Caco-2 (cell line): ENCODE measurements at regions not wholly inside any gene's neighbourhood (a gene's known extent, or its start where the extent isn't known, plus 50 kb on each side); places are given as distances from the start of the nearest gene placed in this dataset.

Source experiments
- BruUV-seq: library from RNA; stranded (reverse); fragments of 400-500 nt; replicated peaks from 2 replicates; lab custom pipeline; 2021; lab: Mats Ljungman, UMichigan
- CTCF ChIA-PET: fragments of 300-600 bp; sonication (Branson Sonifier 250); formaldehyde crosslinking; loops from one replicate; lab custom pipeline; 2022; ENCODE audit warnings: antibody characterized with exemption; lab: Charles Lee
- POLR2A ChIA-PET: fragments of 300-600 bp; sonication (Branson Sonifier 250); formaldehyde crosslinking; loops from one replicate; lab custom pipeline; 2022; ENCODE audit warnings: antibody characterized with exemption; lab: Charles Lee
- DNase-seq, 2 experiments: peaks; one replicate each; pipeline versions ENCODE4 v3.0.0 to v3.0.0-alpha.2; 2020 to 2022
- H3K27me3 ChIP-seq: replicated peaks from 2 replicates; pipeline ENCODE4 v1.6.0; 2011; ENCODE audit warnings: low read length; ENCODE audit not compliant: control insufficient read depth, insufficient read depth
- H3K36me3 ChIP-seq: 2 replicates; pipeline ENCODE4 v1.5.1; 2011; ENCODE audit warnings: low read length; ENCODE audit not compliant: control insufficient read depth, insufficient read depth
- H3K4me1 ChIP-seq: fragments of 250-450 bp; sonication (Bioruptor Pico); 2 replicates; pipeline ENCODE4 v1.5.1; 2020; ENCODE audit warnings: mild to moderate bottlenecking
- H3K4me3 ChIP-seq: 2 replicates; pipeline ENCODE4 v1.5.1; 2011; ENCODE audit warnings: low read depth, mild to moderate bottlenecking, control low read depth, low read length
- H3K9me3 ChIP-seq: fragments of 250-450 bp; sonication (Bioruptor Pico); 2 replicates; pipeline ENCODE4 v1.5.1; 2020; ENCODE audit warnings: mild to moderate bottlenecking, moderate library complexity
- H3K27ac Mint-ChIP-seq: one replicate; pipeline ENCODE4 v1.8.0; 2022; ENCODE audit warnings: mixed read lengths; ENCODE audit not compliant: unreplicated experiment
- H3K27me3 Mint-ChIP-seq: one replicate; pipeline ENCODE4 v1.8.0; 2022; ENCODE audit warnings: mixed read lengths; ENCODE audit not compliant: insufficient read depth, unreplicated experiment
- H3K36me3 Mint-ChIP-seq: one replicate; pipeline ENCODE4 v1.8.0; 2022; ENCODE audit warnings: mild to moderate bottlenecking, mixed read lengths; ENCODE audit not compliant: insufficient read depth, unreplicated experiment
- H3K4me1 Mint-ChIP-seq: one replicate; pipeline ENCODE4 v1.8.0; 2022; ENCODE audit warnings: low read depth, mixed read lengths; ENCODE audit not compliant: unreplicated experiment
- H3K4me3 Mint-ChIP-seq: one replicate; pipeline ENCODE4 v1.8.0; 2022; ENCODE audit warnings: mild to moderate bottlenecking, moderate library complexity, mixed read lengths; ENCODE audit not compliant: unreplicated experiment
- H3K9me3 Mint-ChIP-seq: one replicate; pipeline ENCODE4 v1.8.0; 2022; ENCODE audit warnings: mixed read lengths; ENCODE audit not compliant: unreplicated experiment
- CTCF ChIP-seq, 2 experiments: fragments of 200-600 bp in 1 of 2; IDR thresholded peaks; 1 replicate in 1 of 2; 2 replicates in 1 of 2; pipeline versions ENCODE4 v1.5.1 to v1.8.0; 2011 to 2022; ENCODE audit warnings: antibody characterized with exemption in 1 of 2, control low read depth in 1 of 2, inconsistent platforms in 1 of 2, low read depth in 1 of 2, low read length in 1 of 2, mild to moderate bottlenecking in 1 of 2, moderate library complexity in 1 of 2; ENCODE audit not compliant: insufficient read depth in 1 of 2, severe bottlenecking in 1 of 2, unreplicated experiment in 1 of 2
- intact Hi-C: fragments of 100-400 bp; cut with micrococcal nuclease; formaldehyde crosslinking; loops from one replicate; pipeline ENCODE4 v1.10.0; 2022; ENCODE audit not compliant: unreplicated experiment

GRCh38 chr20:10798811-10799210, 125.0 kb upstream of the JAG1 start:
- Histone ChIP-seq H3K36me3 (no peaks in the 10 kb centered on the region), H3K4me3 (no peak overlapping the region), H3K4me1 (no peaks in the 10 kb centered on the region), H3K27me3 (no peaks in the 10 kb centered on the region), H3K9me3 (no peaks in the 10 kb centered on the region)
- Mint-ChIP-seq H3K27me3 (no peaks in the 10 kb centered on the region), H3K4me3 (no peak overlapping the region), H3K36me3 (no peaks in the 10 kb centered on the region), H3K9me3 (no peaks in the 10 kb centered on the region), H3K4me1 (peaks cover 12% of the 10 kb centered on the region), H3K27ac (no peak overlapping the region)
- intact Hi-C loops, result no loop called here
- no TSS peak for BruUV-seq
- ChIA-PET CTCF (no interaction called here), POLR2A (no interaction called here)
- no peak for DNase-seq
- no peak for TF ChIP-seq CTCF (IDR thresholded peaks at IDR 0.05; ENCODE audit: insufficient read depth in 1 of 2, low read depth in 1 of 2, low read length in 1 of 2, severe bottlenecking in 1 of 2, unreplicated experiment in 1 of 2)

- ChIA-PET POLR2A (no interaction called here), CTCF (no interaction called here)
- Mint-ChIP-seq H3K27me3 (no peaks in the 10 kb centered on the region), H3K4me1 (peaks cover 12% of the 10 kb centered on the region), H3K36me3 (no peaks in the 10 kb centered on the region), H3K4me3 (no peak overlapping the region), H3K9me3 (no peaks in the 10 kb centered on the region), H3K27ac (no peak overlapping the region)
- no peak for TF ChIP-seq CTCF (IDR thresholded peaks at IDR 0.05; ENCODE audit: insufficient read depth in 1 of 2, low read depth in 1 of 2, low read length in 1 of 2, severe bottlenecking in 1 of 2, unreplicated experiment in 1 of 2)
- H3K36me3 ChIP-seq, result no peaks in the 10 kb centered on the region
- no peak for DNase-seq
- H3K4me1 ChIP-seq, result no peaks in the 10 kb centered on the region
- H3K27me3 ChIP-seq, result no peaks in the 10 kb centered on the region
- no TSS peak for BruUV-seq
- intact Hi-C loops, result no loop called here
- no peak overlapping the region for H3K4me3 ChIP-seq
- no peaks in the 10 kb centered on the region for H3K9me3 ChIP-seq
Measured at GRCh38 chr20:10799735-10800134, 125.9 kb upstream of the JAG1 start.

- no peaks in the 10 kb centered on the region for H3K9me3 Mint-ChIP-seq
- CTCF ChIA-PET, result no interaction called here
- intact Hi-C loops, result no loop called here
Measured at GRCh38 chr20:10800288-10800687, 126.5 kb upstream of the JAG1 start.

More at GRCh38 chr20:10800288-10800687, 126.5 kb upstream of the JAG1 start:
- POLR2A ChIA-PET, result no interaction called here
- Mint-ChIP-seq H3K27me3 (no peaks in the 10 kb centered on the region), H3K36me3 (no peaks in the 10 kb centered on the region), H3K4me3 (no peak overlapping the region), H3K4me1 (peaks cover 12% of the 10 kb centered on the region), H3K27ac (no peak overlapping the region)
- no TSS peak for BruUV-seq
- no peaks in the 10 kb centered on the region for H3K4me1 ChIP-seq
- no peak for TF ChIP-seq CTCF (IDR thresholded peaks at IDR 0.05; ENCODE audit: insufficient read depth in 1 of 2, low read depth in 1 of 2, low read length in 1 of 2, severe bottlenecking in 1 of 2, unreplicated experiment in 1 of 2)
- no peaks in the 10 kb centered on the region for H3K36me3 ChIP-seq
- H3K27me3 ChIP-seq, result no peaks in the 10 kb centered on the region
- H3K4me3 ChIP-seq, result no peak overlapping the region
- no peak for DNase-seq
- H3K9me3 ChIP-seq, result no peaks in the 10 kb centered on the region
